Activated CD4-positive, alpha-beta memory T cell treated with anti-CD3 and anti-CD28 coated beads, Interleukin-2, amount 10 ng/mL, durations not matched to agents 7 days and 5 days (primary cell): ENCODE measurements at regions not wholly inside any gene's neighbourhood (a gene's known extent, or its start where the extent isn't known, plus 50 kb on each side); places are given as distances from the start of the nearest gene placed in this dataset.
A peak's percentile ranks its signal among the peaks of the same experiment; 100 is the strongest.

Experiments used
- CTCF ChIA-PET: fragments of 350-600 bp; sonication (Branson Sonifier 250); formaldehyde crosslinking; loops from one replicate; lab custom pipeline; 2021; ENCODE audit warnings: antibody characterized with exemption, inconsistent platforms; lab: Charles Lee
- POLR2A ChIA-PET: fragments of 350-600 bp; sonication (Branson Sonifier 250); formaldehyde crosslinking; loops from one replicate; lab custom pipeline; 2021; ENCODE audit warnings: antibody characterized with exemption; lab: Charles Lee
- DNase-seq: peaks from one replicate; pipeline ENCODE4 v3.0.0-alpha.2; 2020
- H3K27ac Mint-ChIP-seq: one replicate; pipeline ENCODE4 v1.8.0; 2021; ENCODE audit warnings: mild to moderate bottlenecking, mixed read lengths
- H3K27me3 Mint-ChIP-seq: one replicate; pipeline ENCODE4 v1.8.0; 2021; ENCODE audit warnings: mixed read lengths
- H3K36me3 Mint-ChIP-seq: one replicate; pipeline ENCODE4 v1.8.0; 2021; ENCODE audit warnings: low read depth, mixed read lengths
- H3K4me1 Mint-ChIP-seq: one replicate; pipeline ENCODE4 v1.8.0; 2021; ENCODE audit warnings: mixed read lengths
- H3K4me3 Mint-ChIP-seq: one replicate; pipeline ENCODE4 v1.8.0; 2021; ENCODE audit warnings: mild to moderate bottlenecking, mixed read lengths
- H3K9me3 Mint-ChIP-seq: one replicate; pipeline ENCODE4 v1.8.0; 2021; ENCODE audit warnings: mixed read lengths

DNA sequence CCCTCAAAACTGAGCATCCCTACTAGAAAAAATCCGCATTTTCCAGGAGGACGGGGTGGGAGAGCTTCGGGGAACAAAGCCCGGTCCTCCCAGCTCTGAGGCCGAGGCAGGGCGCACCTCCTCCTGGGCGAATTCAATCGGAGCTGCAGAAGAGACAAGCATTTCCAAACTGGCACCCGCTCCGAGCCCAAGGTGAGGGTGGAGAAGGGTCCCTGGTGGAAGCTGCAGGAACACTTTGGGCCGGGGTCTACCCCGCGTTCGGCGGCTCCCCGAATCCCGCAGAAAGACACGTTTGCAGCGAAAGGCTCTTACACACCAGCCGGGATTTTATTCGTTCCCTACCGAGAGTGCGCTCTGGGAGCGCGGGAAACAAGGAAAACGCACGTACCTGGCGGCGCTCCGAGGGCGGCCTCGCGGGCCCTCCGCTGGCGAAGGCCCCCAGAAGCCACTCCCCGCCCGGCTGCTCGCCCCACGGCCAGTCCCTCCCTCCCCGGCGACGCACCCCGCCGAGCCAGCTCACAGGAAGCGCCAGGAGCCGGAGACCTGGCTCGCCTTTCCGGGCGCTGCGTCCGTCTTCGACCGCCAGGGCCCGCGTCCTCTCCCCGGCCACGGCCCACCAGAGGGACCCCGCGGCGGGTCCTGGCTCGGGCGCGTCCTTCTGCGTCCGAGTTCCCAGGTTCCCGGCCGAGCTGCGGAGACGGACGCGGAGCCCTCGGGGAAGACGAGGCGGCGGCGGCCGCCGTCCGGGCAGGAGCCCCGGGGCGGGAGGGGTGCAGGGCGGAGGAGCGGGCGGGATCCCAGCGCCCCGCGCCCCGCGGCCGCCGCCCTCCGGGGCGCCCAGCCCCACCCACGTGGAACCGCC lies 49.8 kb upstream of the BAHCC1 start:
- DNase-seq, result peak; percentile 58
- POLR2A ChIA-PET, result interaction anchor here (1.2 kb wide), 1 partner anchor 52 kb away, joined by 5 read pairs; no protein-coding TSS in a partner anchor
- H3K4me1 Mint-ChIP-seq, result peaks cover 18% of the 10 kb centered on the region
- H3K4me3 Mint-ChIP-seq, result peak overlapping the region; percentile 49
- peaks cover 55% of the 10 kb centered on the region for H3K27me3 Mint-ChIP-seq
- H3K27ac Mint-ChIP-seq, result no peak overlapping the region
- H3K9me3 Mint-ChIP-seq, result no peaks in the 10 kb centered on the region
- H3K36me3 Mint-ChIP-seq, result peaks cover 5% of the 10 kb centered on the region
- CTCF ChIA-PET, result no interaction called here
